ENCODE measurements at regions not wholly inside any gene's neighbourhood (a gene's known extent, or its start where the extent isn't known, plus 50 kb on each side); places are given as distances from the start of the nearest gene placed in this dataset.
A peak's percentile ranks its signal among the peaks of the same experiment; 100 is the strongest.

- ATAC-seq (ENCODE audit: low FRiP score), result peak; percentile 73
- peak; percentile 23 for DNase-seq (ENCODE audit: low spot score)
- TF ChIP-seq, protein P1, sequence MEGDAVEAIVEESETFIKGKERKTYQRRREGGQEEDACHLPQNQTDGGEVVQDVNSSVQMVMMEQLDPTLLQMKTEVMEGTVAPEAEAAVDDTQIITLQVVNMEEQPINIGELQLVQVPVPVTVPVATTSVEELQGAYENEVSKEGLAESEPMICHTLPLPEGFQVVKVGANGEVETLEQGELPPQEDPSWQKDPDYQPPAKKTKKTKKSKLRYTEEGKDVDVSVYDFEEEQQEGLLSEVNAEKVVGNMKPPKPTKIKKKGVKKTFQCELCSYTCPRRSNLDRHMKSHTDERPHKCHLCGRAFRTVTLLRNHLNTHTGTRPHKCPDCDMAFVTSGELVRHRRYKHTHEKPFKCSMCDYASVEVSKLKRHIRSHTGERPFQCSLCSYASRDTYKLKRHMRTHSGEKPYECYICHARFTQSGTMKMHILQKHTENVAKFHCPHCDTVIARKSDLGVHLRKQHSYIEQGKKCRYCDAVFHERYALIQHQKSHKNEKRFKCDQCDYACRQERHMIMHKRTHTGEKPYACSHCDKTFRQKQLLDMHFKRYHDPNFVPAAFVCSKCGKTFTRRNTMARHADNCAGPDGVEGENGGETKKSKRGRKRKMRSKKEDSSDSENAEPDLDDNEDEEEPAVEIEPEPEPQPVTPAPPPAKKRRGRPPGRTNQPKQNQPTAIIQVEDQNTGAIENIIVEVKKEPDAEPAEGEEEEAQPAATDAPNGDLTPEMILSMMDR (IDR thresholded peaks at IDR 0.05), result no peak
Observed at GRCh38 chr6:27078734-27079357, 168.7 kb upstream of the PRSS16 start.

GRCh38 chr6:27081188-27081587 lies 166.3 kb upstream of the PRSS16 start:
- TF ChIP-seq, protein P1 (IDR thresholded peaks at IDR 0.05), result no peak
- no peak for ATAC-seq (ENCODE audit: low FRiP score)

DNA sequence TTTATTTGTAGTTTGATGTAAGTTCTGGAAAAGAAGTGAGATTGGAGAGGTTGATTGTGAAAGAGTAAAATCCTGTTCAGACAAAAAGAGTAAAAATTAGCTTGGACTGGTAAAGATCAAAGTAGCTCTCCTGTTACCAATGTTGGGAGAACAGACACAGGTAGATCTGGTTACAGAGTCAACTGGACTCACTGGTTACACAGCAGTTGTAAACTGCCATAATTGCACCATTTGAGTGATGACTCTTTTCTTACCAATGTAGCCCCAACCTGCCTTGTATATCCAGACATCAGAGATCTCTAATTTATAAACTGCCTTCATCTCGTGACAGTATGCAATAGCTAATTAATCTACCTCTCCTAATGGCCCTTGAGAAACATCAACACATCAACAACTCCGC lies 165.6 kb upstream of the PRSS16 start:
- TF ChIP-seq, protein P1 (IDR thresholded peaks at IDR 0.05), result no peak
- ATAC-seq (ENCODE audit: low FRiP score), result no peak
- no peak for DNase-seq (ENCODE audit: low spot score)

More at GRCh38 chr6:27081188-27081587, 166.3 kb upstream of the PRSS16 start:
- DNase-seq (ENCODE audit: low spot score), result no peak

- DNase-seq (ENCODE audit: low spot score) (no peak), ATAC-seq (ENCODE audit: low FRiP score) (no peak)
- TF ChIP-seq, protein P1 (IDR thresholded peaks at IDR 0.05), result no peak
Observed at GRCh38 chr6:27088068-27088467, 159.4 kb upstream of the PRSS16 start.

- no peak for DNase-seq (ENCODE audit: low spot score)
- no peak for ATAC-seq (ENCODE audit: low FRiP score)
- TF ChIP-seq, protein P1 (IDR thresholded peaks at IDR 0.05), result no peak
Observed at GRCh38 chr6:27091661-27092315, 155.7 kb upstream of the PRSS16 start.

DNA sequence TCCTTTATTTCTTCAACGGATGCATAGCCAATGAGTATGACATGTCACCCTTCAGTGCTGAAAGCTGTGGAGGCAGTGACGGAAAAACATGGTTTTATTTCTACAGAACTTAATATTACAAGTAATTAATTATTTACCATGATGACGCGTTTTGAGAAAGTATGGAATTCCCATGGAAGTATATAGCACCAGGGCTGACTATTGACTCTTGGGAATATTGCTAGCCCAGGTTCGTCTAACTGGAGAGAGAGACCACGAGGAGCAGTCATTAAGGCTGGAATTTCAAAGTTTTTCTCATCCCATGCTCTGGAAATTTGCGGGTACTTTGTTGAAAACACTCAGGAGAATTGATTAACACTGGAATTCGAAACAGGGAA lies 155.2 kb upstream of the PRSS16 start:
- DNase-seq (ENCODE audit: low spot score), result no peak
- TF ChIP-seq, protein P1 (IDR thresholded peaks at IDR 0.05), result no peak
- no peak for ATAC-seq (ENCODE audit: low FRiP score)

- TF ChIP-seq, protein P1 (IDR thresholded peaks at IDR 0.05), result no peak
- no peak for DNase-seq (ENCODE audit: low spot score)
- no peak for ATAC-seq (ENCODE audit: low FRiP score)
Observed at GRCh38 chr6:27095914-27096313, 151.6 kb upstream of the PRSS16 start.
